IMR-90 (cell line): ENCODE measurements at regions not wholly inside any gene's neighbourhood (a gene's known extent, or its start where the extent isn't known, plus 50 kb on each side); places are given as distances from the start of the nearest gene placed in this dataset.
A peak's percentile ranks its signal among the peaks of the same experiment; 100 is the strongest.

Experiments used
- ATAC-seq: fragments of 200-7000 bp; cut with Tn5 transposase; 2 replicates; pipeline ENCODE4 v1.9.1; 2020; ENCODE audit warnings: low read depth, mild to moderate bottlenecking, moderate library complexity
- BruUV-seq: library from RNA; stranded (reverse); fragments of 400-500 nt; replicated peaks from 2 replicates; lab custom pipeline; 2021; lab: Mats Ljungman, UMichigan
- CTCF ChIA-PET: fragments of 300-600 bp; formaldehyde crosslinking; extraction: SDS; loops from one replicate; lab custom pipeline; 2021; ENCODE audit warnings: antibody characterized with exemption; lab: Yijun Ruan, JAX
- POLR2A ChIA-PET: fragments of 300-600 bp; sonication (Branson Sonifier 250); formaldehyde crosslinking; loops from one replicate; lab custom pipeline; 2022; ENCODE audit warnings: antibody characterized with exemption; ENCODE audit not compliant: unreplicated experiment; lab: Charles Lee
- DNase-seq: peaks from one replicate; pipeline ENCODE4 v3.0.0; 2013
- H2AFZ ChIP-seq: replicated peaks from 2 replicates; pipeline ENCODE3; 2013; ENCODE audit warnings: low read length, mild to moderate bottlenecking; ENCODE audit not compliant: poor library complexity
- H2AK5ac ChIP-seq: 2 replicates; pipeline ENCODE4 v1.6.1; 2013; ENCODE audit warnings: low read depth, low read length, inconsistent platforms
- H2AK9ac ChIP-seq: replicated peaks from 2 replicates; pipeline ENCODE3; 2013; ENCODE audit warnings: mild to moderate bottlenecking, low read depth, low read length, moderate library complexity; ENCODE audit not compliant: poor library complexity
- H2BK120ac ChIP-seq: 2 replicates; pipeline ENCODE4 v1.6.1; 2013; ENCODE audit warnings: low read depth, low read length, inconsistent platforms
- H2BK15ac ChIP-seq: 3 replicates; pipeline ENCODE4 v1.6.1; 2013; ENCODE audit warnings: low read depth, low read length, inconsistent platforms
- H2BK20ac ChIP-seq: 2 replicates; pipeline ENCODE4 v1.6.1; 2013; ENCODE audit warnings: low read depth, mild to moderate bottlenecking, inconsistent platforms, low read length, moderate library complexity
- H2BK5ac ChIP-seq: 2 replicates; pipeline ENCODE4 v1.6.1; 2013; ENCODE audit warnings: mild to moderate bottlenecking, low read depth, low read length, inconsistent platforms; ENCODE audit not compliant: poor library complexity, severe bottlenecking
- H3K14ac ChIP-seq: replicated peaks from 2 replicates; pipeline ENCODE4 v1.6.1; 2013; ENCODE audit warnings: low read depth, low read length, inconsistent platforms
- H3K18ac ChIP-seq: 2 replicates; pipeline ENCODE4 v1.6.1; 2013; ENCODE audit warnings: low read depth, low read length, control low read depth
- H3K23ac ChIP-seq: 2 replicates; pipeline ENCODE4 v1.6.1; 2013; ENCODE audit warnings: low read depth, low read length, inconsistent platforms
- H3K27ac ChIP-seq: 2 replicates; pipeline ENCODE4 v1.5.1; 2013; ENCODE audit warnings: mild to moderate bottlenecking, control low read depth, low read length; ENCODE audit not compliant: insufficient read depth
- H3K27me3 ChIP-seq: 2 replicates; pipeline ENCODE4 v1.6.1; 2013; ENCODE audit warnings: low read length; ENCODE audit not compliant: control insufficient read depth, insufficient read depth
- H3K36me3 ChIP-seq: 2 replicates; pipeline ENCODE4 v1.6.1; 2013; ENCODE audit warnings: low read length, mixed read lengths; ENCODE audit not compliant: control insufficient read depth, insufficient read depth
- H3K4ac ChIP-seq: 2 replicates; pipeline ENCODE4 v1.6.1; 2013; ENCODE audit warnings: low read depth, low read length, inconsistent platforms
- H3K4me1 ChIP-seq: 2 replicates; pipeline ENCODE4 v1.6.1; 2013; ENCODE audit warnings: low read length, mixed read lengths; ENCODE audit not compliant: control insufficient read depth, insufficient read depth
- H3K4me2 ChIP-seq: 2 replicates; pipeline ENCODE4 v1.6.1; 2013; ENCODE audit warnings: low read depth, mild to moderate bottlenecking, control low read depth, low read length, moderate library complexity
- H3K4me3 ChIP-seq: 2 replicates; pipeline ENCODE4 v1.5.1; 2013; ENCODE audit warnings: low read depth, mild to moderate bottlenecking, control low read depth, low read length, moderate library complexity; ENCODE audit not compliant: insufficient read depth
- H3K56ac ChIP-seq: 2 replicates; pipeline ENCODE4 v1.6.1; 2013; ENCODE audit warnings: low read length, inconsistent platforms; ENCODE audit not compliant: insufficient read depth; ENCODE audit errors: extremely low read depth
- H3K79me1 ChIP-seq, 2 experiments: 2 replicates each; pipeline ENCODE4 v1.6.1; 2013; ENCODE audit warnings: low read length in 2 of 2, inconsistent platforms in 1 of 2, low read depth in 1 of 2
- H3K9ac ChIP-seq: 2 replicates; pipeline ENCODE4 v1.6.1; 2013; ENCODE audit warnings: low read depth, low read length, control low read depth
- H3K9me1 ChIP-seq: 2 replicates; pipeline ENCODE4 v1.6.1; 2013; ENCODE audit warnings: low read length, inconsistent platforms; ENCODE audit not compliant: insufficient read depth
- H3K9me3 ChIP-seq: 2 replicates; pipeline ENCODE4 v1.6.1; 2013; ENCODE audit warnings: low read length; ENCODE audit not compliant: control insufficient read depth, insufficient read depth
- H4K20me1 ChIP-seq: 2 replicates; pipeline ENCODE4 v1.6.1; 2013; ENCODE audit warnings: low read length, inconsistent platforms; ENCODE audit not compliant: insufficient read depth
- H4K5ac ChIP-seq: 2 replicates; pipeline ENCODE4 v1.6.1; 2013; ENCODE audit warnings: mild to moderate bottlenecking, low read depth, low read length, control low read depth
- H4K8ac ChIP-seq, 2 experiments: 2 replicates each; pipeline ENCODE4 v1.6.1; 2013; ENCODE audit warnings: low read depth in 2 of 2, low read length in 2 of 2, control low read depth in 1 of 2, inconsistent platforms in 1 of 2
- H4K91ac ChIP-seq: 2 replicates; pipeline ENCODE4 v1.6.1; 2013; ENCODE audit warnings: low read depth, low read length, inconsistent platforms; ENCODE audit not compliant: insufficient read depth
- BHLHE40 ChIP-seq: fragments of 150-350 bp; IDR thresholded peaks from 2 replicates; pipeline ENCODE4 v1.6.1; 2016; ENCODE audit warnings: mild to moderate bottlenecking, low read depth, low read length
- CEBPB ChIP-seq: IDR thresholded peaks from 2 replicates; pipeline ENCODE4 v1.6.1; 2012; ENCODE audit warnings: low read depth, low read length, improper control_type of control experiment
- CHD1 ChIP-seq: IDR thresholded peaks from 2 replicates; pipeline ENCODE4 v1.6.1; 2012; ENCODE audit warnings: low read depth, low read length, improper control_type of control experiment
- ELK1 ChIP-seq: fragments of 150-350 bp; IDR thresholded peaks from 2 replicates; pipeline ENCODE4 v1.6.1; 2016; ENCODE audit warnings: low read depth, mild to moderate bottlenecking, low read length, moderate library complexity, borderline replicate concordance
- FOS ChIP-seq: fragments of 150-350 bp; IDR thresholded peaks from 2 replicates; pipeline ENCODE4 v1.6.1; 2016; ENCODE audit warnings: low read depth, low read length
- MAFK ChIP-seq: IDR thresholded peaks from 2 replicates; pipeline ENCODE4 v1.6.1; 2012; ENCODE audit warnings: low read depth, low read length, improper control_type of control experiment
- MAZ ChIP-seq: IDR thresholded peaks from 2 replicates; pipeline ENCODE4 v1.6.1; 2012; ENCODE audit warnings: low read depth, mild to moderate bottlenecking, low read length, improper control_type of control experiment, moderate library complexity, borderline replicate concordance
- MXI1 ChIP-seq: IDR thresholded peaks from 2 replicates; pipeline ENCODE4 v1.6.1; 2012; ENCODE audit warnings: low read depth, mild to moderate bottlenecking, low read length, moderate library complexity, borderline replicate concordance
- NFE2L2 ChIP-seq: fragments of 150-350 bp; IDR thresholded peaks from 2 replicates; pipeline ENCODE4 v1.6.1; 2016; ENCODE audit warnings: low read depth, mild to moderate bottlenecking, low read length
- POLR2A ChIP-seq: IDR thresholded peaks from 2 replicates; pipeline ENCODE4 v1.6.1; 2012; ENCODE audit warnings: mild to moderate bottlenecking, low read depth, low read length
- RAD21 ChIP-seq: IDR thresholded peaks from 2 replicates; pipeline ENCODE4 v1.6.1; 2012; ENCODE audit warnings: low read length, improper control_type of control experiment
- RCOR1 ChIP-seq: IDR thresholded peaks from 2 replicates; pipeline ENCODE4 v1.6.1; 2012; ENCODE audit warnings: mild to moderate bottlenecking, low read length, improper control_type of control experiment; ENCODE audit not compliant: insufficient replicate concordance
- SMC3 ChIP-seq: fragments of 150-350 bp; IDR thresholded peaks from 2 replicates; pipeline ENCODE4 v1.6.1; 2016; ENCODE audit warnings: low read depth, mild to moderate bottlenecking, antibody characterized with exemption, low read length, moderate library complexity
- USF2 ChIP-seq: fragments of 150-350 bp; IDR thresholded peaks from 2 replicates; pipeline ENCODE4 v1.6.1; 2017; ENCODE audit warnings: mild to moderate bottlenecking, antibody characterized with exemption, low read length, low read depth
- WGBS, 2 experiments: methylation state at CpG; one replicate each; pipeline versions ENCODE4 v1.1.5 to v1.1.7; 2013; ENCODE audit warnings: missing lambda C conversion rate in 2 of 2; ENCODE audit not compliant: insufficient read length in 1 of 2; ENCODE audit errors: extremely low coverage in 2 of 2; 5-methylcytosine and 5-hydroxymethylcytosine counted together
- dilution Hi-C: fragments of 300-500 bp; cut with HindIII; formaldehyde crosslinking; loops from one replicate; pipeline ENCODE4 v1.14.3; 2018; ENCODE audit warnings: low sequenced_read_pairs; ENCODE audit not compliant: unreplicated experiment
- in situ Hi-C: fragments of 300-500 bp; cut with MboI; formaldehyde crosslinking; loops from 3 replicates; pipeline ENCODE4 v1.14.3; 2019; ENCODE audit warnings: low sequenced_read_pairs, inconsistent platforms, mixed read lengths
- intact Hi-C: fragments of 100-400 bp; cut with micrococcal nuclease; formaldehyde crosslinking; loops from 2 replicates; pipeline ENCODE4 v1.10.0; 2022
- TF ChIP-seq, protein P1 (sequence below): conservative IDR thresholded peaks from 2 replicates; pipeline ENCODE4 v1.5.1; 2012; ENCODE audit warnings: mild to moderate bottlenecking, low read depth, low read length, improper control_type of control experiment

- Histone ChIP-seq H3K9ac (no peak overlapping the region), H3K14ac (peak overlapping the region; percentile 32; the same call in 1 of the 2 replicates), H4K8ac (peak overlapping the region in 1 of 2 experiments; percentile 92; a peak in 2 of 4 replicates), H4K20me1 (no peaks in the 10 kb centered on the region), H2BK120ac (peak overlapping the region; percentile 81), H3K56ac (peak overlapping the region; percentile 46; the same call in 1 of the 2 replicates), H3K4me2 (no peak overlapping the region), H3K18ac (peak overlapping the region; percentile 48; the same call in 1 of the 2 replicates), H3K4me1 (peaks cover 3% of the 10 kb centered on the region; the same call in 1 of the 2 replicates), H3K27me3 (no peaks in the 10 kb centered on the region), H3K36me3 (no peaks in the 10 kb centered on the region), H2AK5ac (peak overlapping the region; percentile 91), H2BK20ac (peak overlapping the region; percentile 75), H4K5ac (peak overlapping the region; percentile 24; the same call in 1 of the 2 replicates), H3K4ac (peak overlapping the region; percentile 69), H3K9me1 (peaks cover 3% of the 10 kb centered on the region; the same call in 1 of the 2 replicates), H3K9me3 (peaks cover 2% of the 10 kb centered on the region; the same call in 1 of the 2 replicates), H3K27ac (peak overlapping the region; percentile 80), H2AK9ac (peak overlapping the region; percentile 91), H2AFZ (peak overlapping the region; percentile 82), H3K79me1 (no peaks in the 10 kb centered on the region), H2BK15ac (peak overlapping the region; percentile 81; the same call in 2 of the 3 replicates), H3K4me3 (no peak overlapping the region), H2BK5ac (peak overlapping the region; percentile 97), H3K23ac (peak overlapping the region; percentile 19), H4K91ac (peak overlapping the region; percentile 71)
- POLR2A ChIA-PET = no interaction called here
- DNase-seq = peak; percentile 95
- CTCF ChIA-PET = interaction anchor here (0.6 kb wide), 1 partner anchor 407 kb away, joined by 3 read pairs; no protein-coding TSS in a partner anchor
- ATAC-seq = peak; percentile 58
- no TSS peak for BruUV-seq
- in situ Hi-C loops (no loop called here), dilution Hi-C loops (no loop called here), intact Hi-C loops (loop anchor here (2.0 kb wide), 1 partner anchor 48 kb away; no protein-coding TSS in a partner anchor)
- 4 to 100% methylated on average over 3 to 4 of the region's 8 CpGs for WGBS, 2 experiments
- TF ChIP-seq RAD21 (0 out of 2 replicates have a peak, but pooled peaks have one; percentile 9), MAFK (no peak), MXI1 (no peak), CHD1 (no peak), ELK1 (no peak), SMC3 (no peak), RCOR1 (no peak), FOS (peak; percentile 17; the same call in 1 of the 2 replicates), CEBPB (no peak), POLR2A (no peak), BHLHE40 (peak; percentile 71), USF2 (no peak), MAZ (no peak), NFE2L2 (no peak)
- TF ChIP-seq, protein P1, sequence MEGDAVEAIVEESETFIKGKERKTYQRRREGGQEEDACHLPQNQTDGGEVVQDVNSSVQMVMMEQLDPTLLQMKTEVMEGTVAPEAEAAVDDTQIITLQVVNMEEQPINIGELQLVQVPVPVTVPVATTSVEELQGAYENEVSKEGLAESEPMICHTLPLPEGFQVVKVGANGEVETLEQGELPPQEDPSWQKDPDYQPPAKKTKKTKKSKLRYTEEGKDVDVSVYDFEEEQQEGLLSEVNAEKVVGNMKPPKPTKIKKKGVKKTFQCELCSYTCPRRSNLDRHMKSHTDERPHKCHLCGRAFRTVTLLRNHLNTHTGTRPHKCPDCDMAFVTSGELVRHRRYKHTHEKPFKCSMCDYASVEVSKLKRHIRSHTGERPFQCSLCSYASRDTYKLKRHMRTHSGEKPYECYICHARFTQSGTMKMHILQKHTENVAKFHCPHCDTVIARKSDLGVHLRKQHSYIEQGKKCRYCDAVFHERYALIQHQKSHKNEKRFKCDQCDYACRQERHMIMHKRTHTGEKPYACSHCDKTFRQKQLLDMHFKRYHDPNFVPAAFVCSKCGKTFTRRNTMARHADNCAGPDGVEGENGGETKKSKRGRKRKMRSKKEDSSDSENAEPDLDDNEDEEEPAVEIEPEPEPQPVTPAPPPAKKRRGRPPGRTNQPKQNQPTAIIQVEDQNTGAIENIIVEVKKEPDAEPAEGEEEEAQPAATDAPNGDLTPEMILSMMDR = no peak
Observed at GRCh38 chr2:128584296-128584890, 265.7 kb upstream of the HS6ST1 start.
